ENCODE measurements at regions not wholly inside any gene's neighbourhood (a gene's known extent, or its start where the extent isn't known, plus 50 kb on each side); places are given as distances from the start of the nearest gene placed in this dataset.

DNA sequence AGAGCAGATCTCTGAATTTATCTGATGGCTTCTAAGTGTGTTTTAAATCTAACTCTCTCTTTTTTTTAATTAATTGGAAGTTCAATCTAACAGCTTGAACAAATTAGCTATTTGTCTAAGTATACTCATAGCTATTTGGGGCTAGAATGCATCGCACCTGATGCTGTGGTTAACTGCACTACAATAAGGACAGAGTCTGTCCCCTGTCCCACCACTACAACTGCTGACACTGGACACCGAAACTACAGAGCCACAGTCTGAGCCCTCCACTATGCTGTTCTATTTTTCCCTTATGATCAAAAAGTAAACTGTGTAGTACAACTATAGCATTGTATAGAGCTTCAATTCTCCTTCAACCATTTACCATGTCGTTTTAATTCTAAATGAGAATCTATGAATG is 89.4 kb upstream of the AHR start:
- H3K23ac ChIP-seq (ENCODE audit: insufficient read length) = no peak overlapping the region
- H3K4me3 ChIP-seq (ENCODE audit: extremely low read depth in 1 of 4, insufficient read depth in 2 of 4, low read depth in 3 of 4, low read length in 4 of 4) = no peak overlapping the region
- no peak overlapping the region for H3K14ac ChIP-seq (ENCODE audit: insufficient read length)
- WGBS, 2 experiments (ENCODE audit: extremely low coverage in 1 of 2, insufficient coverage in 1 of 2, insufficient read length in 1 of 2, insufficient replicate concordance in 2 of 2, low coverage in 1 of 2, low lambda C conversion rate in 2 of 2, missing lambda C conversion rate in 1 of 2) = 97% methylated on average over 3 of the region's 3 CpGs; no CpG with 5 or more reads in 1 of the 2 experiments
- H2BK20ac ChIP-seq (ENCODE audit: low read length) = no peak overlapping the region
- no peak overlapping the region for H2AFZ ChIP-seq (ENCODE audit: low read length)
- POLR2A ChIA-PET (ENCODE audit: partially characterized antibody) = no interaction called here
- H3K36me3 ChIP-seq (ENCODE audit: control insufficient read depth in 2 of 4, insufficient read depth in 4 of 4, low read length in 3 of 4) = no peaks in the 10 kb centered on the region
- H3K79me2 ChIP-seq (ENCODE audit: control insufficient read depth in 1 of 2, insufficient read depth in 2 of 2, low read length in 2 of 2) = no peaks in the 10 kb centered on the region
- no peaks in the 10 kb centered on the region for H3K9me3 ChIP-seq (ENCODE audit: insufficient read depth in 2 of 2, low read depth in 1 of 2, low read length in 1 of 2)
- H2AK5ac ChIP-seq (ENCODE audit: low read depth, low read length) = no peak overlapping the region
- H3K9ac ChIP-seq (replicated peaks in 1 of 4; ENCODE audit: extremely low read depth in 1 of 4, low read depth in 3 of 4, low read length in 3 of 4) = no peak overlapping the region
- H3K27me3 ChIP-seq (replicated peaks in 1 of 4; ENCODE audit: control insufficient read depth in 3 of 4, extremely low read depth in 1 of 4, insufficient read depth in 3 of 4, low read length in 3 of 4) = no peaks in the 10 kb centered on the region
- H3K4me2 ChIP-seq (ENCODE audit: insufficient read depth in 1 of 2, low read depth in 2 of 2, low read length in 2 of 2) = no peak overlapping the region
- H4K5ac ChIP-seq (ENCODE audit: insufficient read length, low read depth, low read length) = no peak overlapping the region
- no peaks in the 10 kb centered on the region for H3K4me1 ChIP-seq (replicated peaks in 1 of 4; ENCODE audit: control insufficient read depth in 3 of 4, insufficient read depth in 4 of 4, low read length in 3 of 4)
- FAIRE-seq (no peak), DNase-seq (ENCODE audit: low read depth in 1 of 2, low spot score in 2 of 2) (no peak)
- H2BK12ac ChIP-seq (ENCODE audit: low read depth, low read length) = no peak overlapping the region
- H2BK120ac ChIP-seq (replicated peaks; ENCODE audit: low read depth, low read length) = no peak overlapping the region
- H2BK15ac ChIP-seq (ENCODE audit: low read length) = no peak overlapping the region
- no peak overlapping the region for H3K27ac ChIP-seq (ENCODE audit: low read depth, low read length)
- H3K4ac ChIP-seq (replicated peaks; ENCODE audit: insufficient read length, low read depth, low read length) = peak overlapping the region; percentile 69
- H3K18ac ChIP-seq (ENCODE audit: extremely low read depth, low read length) = no peak overlapping the region
- CTCF ChIA-PET (ENCODE audit: partially characterized antibody) = interaction anchor here (0.7 kb wide), 1 partner anchor 208 kb away, joined by 3 read pairs; no protein-coding TSS in a partner anchor
- H3K79me1 ChIP-seq (ENCODE audit: low read depth, low read length) = no peaks in the 10 kb centered on the region
- no peaks in the 10 kb centered on the region; the same call in 1 of the 2 replicates for H3K23me2 ChIP-seq (ENCODE audit: low read depth, low read length)
- H4K8ac ChIP-seq (ENCODE audit: extremely low read depth, insufficient read depth, low read length) = no peak overlapping the region
- no peak overlapping the region for H3K56ac ChIP-seq (replicated peaks; ENCODE audit: insufficient read length, low read depth, low read length)
- H4K91ac ChIP-seq (replicated peaks; ENCODE audit: insufficient read length, low read length) = no peak overlapping the region
- no peaks in the 10 kb centered on the region for H4K20me1 ChIP-seq (replicated peaks in 1 of 2; ENCODE audit: control insufficient read depth in 1 of 2, insufficient read depth in 2 of 2, low read length in 2 of 2)
- H2BK5ac ChIP-seq (ENCODE audit: low read depth, low read length) = no peak overlapping the region
- no peak for TF ChIP-seq RNF2 (IDR thresholded peaks at IDR 0.05; ENCODE audit: borderline replicate concordance, low read depth, low read length, missing control alignments, poor library complexity, severe bottlenecking)
- TF ChIP-seq BRCA1 (IDR thresholded peaks at IDR 0.05; ENCODE audit: low read depth, low read length) = no peak
- no peak for TF ChIP-seq HDAC2 (IDR thresholded peaks at IDR 0.05; ENCODE audit: borderline replicate concordance in 1 of 2, low read depth in 2 of 2, low read length in 2 of 2)
- no peak for TF ChIP-seq SIRT6 (IDR thresholded peaks at IDR 0.05; ENCODE audit: low read length)
- TF ChIP-seq, protein P1, sequence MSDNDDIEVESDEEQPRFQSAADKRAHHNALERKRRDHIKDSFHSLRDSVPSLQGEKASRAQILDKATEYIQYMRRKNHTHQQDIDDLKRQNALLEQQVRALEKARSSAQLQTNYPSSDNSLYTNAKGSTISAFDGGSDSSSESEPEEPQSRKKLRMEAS (IDR thresholded peaks at IDR 0.05) = no peak
- no peak for TF ChIP-seq BCL11A (IDR thresholded peaks at IDR 0.05; ENCODE audit: low read depth in 2 of 2, low read length in 2 of 2)
- no peak for TF ChIP-seq RBBP5 (IDR thresholded peaks at IDR 0.05; ENCODE audit: borderline replicate concordance, low read depth, low read length)
- TF ChIP-seq MAFK (IDR thresholded peaks at IDR 0.05; ENCODE audit: low read depth, low read length) = no peak
- TF ChIP-seq RFX5 (IDR thresholded peaks at IDR 0.05; ENCODE audit: borderline replicate concordance, low read depth, low read length) = no peak
- TF ChIP-seq KDM5A (IDR thresholded peaks at IDR 0.05; ENCODE audit: low read length) = no peak
- TF ChIP-seq TAF7 (optimal IDR thresholded peaks at IDR 0.05; ENCODE audit: borderline replicate concordance, low read depth, low read length) = no peak
- no peak for TF ChIP-seq NANOG (IDR thresholded peaks at IDR 0.05; ENCODE audit: insufficient read depth, low read depth, low read length, poor library complexity, severe bottlenecking)
- TF ChIP-seq CHD2 (IDR thresholded peaks at IDR 0.05; ENCODE audit: low read length) = no peak
- no peak for TF ChIP-seq SUZ12 (IDR thresholded peaks at IDR 0.05; ENCODE audit: low read length)
